ENCODE measurements at regions not wholly inside any gene's neighbourhood (a gene's known extent, or its start where the extent isn't known, plus 50 kb on each side); places are given as distances from the start of the nearest gene placed in this dataset.
A peak's percentile ranks its signal among the peaks of the same experiment; 100 is the strongest.

DNA sequence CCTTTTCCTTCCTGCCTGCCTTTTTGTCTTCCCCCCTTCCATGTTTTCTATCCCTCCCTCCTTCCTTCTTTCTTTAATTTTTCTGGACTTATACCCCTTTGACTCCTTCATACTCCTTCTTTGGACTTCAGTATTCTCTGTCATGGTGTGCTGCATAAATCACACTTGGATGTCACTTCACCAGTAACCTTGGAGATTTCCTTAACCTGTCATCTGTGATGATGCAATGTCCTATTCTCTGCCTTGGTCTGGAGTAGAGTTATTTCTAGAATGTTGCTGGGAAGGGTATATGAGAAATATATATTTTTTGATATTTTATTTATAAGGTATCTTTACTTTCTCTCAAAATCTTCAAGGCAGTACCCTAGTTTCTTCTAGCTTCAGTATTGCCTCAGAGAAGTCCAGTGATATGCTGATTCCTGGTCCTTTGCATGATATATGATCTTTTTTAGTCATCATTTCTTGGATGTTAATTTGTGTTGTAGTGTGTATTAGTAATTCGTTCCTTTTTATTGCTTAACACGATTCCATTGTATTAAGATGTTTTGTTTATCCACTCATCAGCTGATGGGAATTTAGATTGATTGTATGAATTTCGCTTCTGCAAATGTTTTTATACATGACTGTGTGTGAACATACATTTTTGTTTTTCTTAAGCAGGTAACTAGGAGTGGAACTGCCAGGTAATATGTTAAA lies 206.9 kb upstream of the MBL2 start:
- Histone ChIP-seq H3K9me3 (ENCODE audit: control insufficient read depth, low read depth, low read length) (no peaks in the 10 kb centered on the region), H3K27ac (ENCODE audit: low read length) (no peak overlapping the region), H3K4me3 (ENCODE audit: low read length) (no peak overlapping the region), H3K4me1 (ENCODE audit: control insufficient read depth, insufficient read depth, low read length) (peaks cover 8% of the 10 kb centered on the region), H3K36me3 (ENCODE audit: control insufficient read depth, insufficient read depth, low read length) (no peaks in the 10 kb centered on the region), H3K27me3 (ENCODE audit: control insufficient read depth, insufficient read depth, low read length) (no peaks in the 10 kb centered on the region)
- peak in 1 of 2 donors; percentile 55 for DNase-seq
- WGBS (ENCODE audit: insufficient coverage, low lambda C conversion rate), result no CpG with 5 or more reads among the region's 3 CpGs

GRCh38 chr10:52977581-52977980 lies 205.0 kb upstream of the MBL2 start:
- DNase-seq, result peak; percentile 45 to 87
- Histone ChIP-seq H3K4me3 (ENCODE audit: low read length) (no peak overlapping the region), H3K36me3 (ENCODE audit: control insufficient read depth, insufficient read depth, low read length) (no peaks in the 10 kb centered on the region), H3K4me1 (ENCODE audit: control insufficient read depth, insufficient read depth, low read length) (peaks cover 8% of the 10 kb centered on the region), H3K27ac (ENCODE audit: low read length) (peak overlapping the region; percentile 56), H3K27me3 (ENCODE audit: control insufficient read depth, insufficient read depth, low read length) (no peaks in the 10 kb centered on the region), H3K9me3 (ENCODE audit: control insufficient read depth, low read depth, low read length) (peaks cover 4% of the 10 kb centered on the region)
- WGBS (ENCODE audit: insufficient coverage, low lambda C conversion rate), result no CpG with 5 or more reads among the region's 2 CpGs

DNA sequence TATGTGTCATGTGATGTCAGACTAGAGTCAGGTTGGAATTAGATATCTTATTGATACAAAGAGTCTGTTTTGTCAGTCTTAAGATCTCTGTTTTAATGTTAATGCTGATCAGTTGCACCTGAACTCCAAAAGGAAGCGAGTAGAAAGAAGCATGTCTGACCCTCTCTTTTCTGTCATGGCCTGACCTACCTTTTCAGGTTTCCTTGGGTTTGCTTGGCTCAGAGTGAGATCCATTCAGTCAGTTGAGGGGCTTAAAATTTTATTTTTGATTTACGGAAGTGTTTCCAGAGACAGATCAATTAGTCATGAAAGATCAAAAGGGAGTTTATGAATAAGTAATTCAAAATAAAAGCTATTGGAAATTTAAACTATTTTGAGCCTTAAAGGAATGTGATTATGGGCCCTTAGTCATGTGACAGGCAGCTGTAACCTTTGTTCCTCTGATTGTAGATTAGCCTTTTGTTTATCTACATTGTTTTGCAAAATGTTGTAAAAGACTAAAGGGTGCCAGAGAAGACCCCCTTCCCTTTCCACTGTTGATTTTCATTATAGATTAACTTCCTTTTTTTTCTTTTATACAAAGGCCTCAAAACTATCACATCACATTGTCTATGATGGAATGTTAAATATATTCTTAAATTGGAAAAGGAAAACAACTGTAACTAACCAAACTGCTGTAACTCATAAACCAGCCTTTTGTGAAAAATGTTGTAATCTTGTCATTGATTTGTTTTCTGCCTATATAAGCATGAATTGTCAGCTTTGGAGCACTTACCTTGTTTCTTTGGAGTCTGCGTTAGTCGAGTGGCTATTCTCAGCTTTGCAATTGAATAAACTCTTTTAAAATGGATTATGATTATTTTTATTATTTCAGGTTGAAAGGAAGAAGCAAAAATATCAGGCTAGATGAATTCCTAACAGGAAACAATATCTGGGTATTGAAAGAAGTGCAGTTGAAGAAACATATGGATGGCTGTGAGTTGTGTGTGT lies 195.5 kb upstream of the MBL2 start:
- Histone ChIP-seq H3K27me3 (ENCODE audit: control insufficient read depth, insufficient read depth, low read length) (no peaks in the 10 kb centered on the region), H3K36me3 (ENCODE audit: control insufficient read depth, insufficient read depth, low read length) (no peaks in the 10 kb centered on the region), H3K4me3 (ENCODE audit: low read length) (no peak overlapping the region), H3K9me3 (ENCODE audit: control insufficient read depth, low read depth, low read length) (no peaks in the 10 kb centered on the region), H3K4me1 (ENCODE audit: control insufficient read depth, insufficient read depth, low read length) (peaks cover 15% of the 10 kb centered on the region), H3K27ac (ENCODE audit: low read length) (peak overlapping the region; percentile 40)
- peak in 1 of 2 donors; percentile 69 for DNase-seq
- WGBS (ENCODE audit: insufficient coverage, low lambda C conversion rate), result 53% methylated on average over 2 of the region's 4 CpGs

DNA sequence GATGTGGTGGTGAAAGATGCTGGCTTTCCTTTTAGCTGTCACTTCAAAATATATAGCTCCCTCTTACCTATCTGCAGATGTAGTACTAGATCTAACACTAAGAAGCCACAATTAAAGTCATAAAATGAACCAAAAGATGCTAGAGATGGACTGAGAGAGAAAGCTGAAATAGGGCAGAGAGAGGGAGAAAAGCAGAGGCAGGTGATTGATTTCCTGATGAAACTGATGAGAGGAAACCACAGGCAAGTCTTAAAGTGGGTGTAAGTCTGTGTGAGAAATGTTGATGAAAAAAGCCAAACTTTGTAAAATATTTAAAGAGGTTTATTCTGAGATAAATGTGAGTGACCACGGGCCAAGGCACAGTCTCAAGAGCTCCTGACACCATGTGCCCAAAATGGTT lies 194.3 kb upstream of the MBL2 start:
- H3K9me3 ChIP-seq (ENCODE audit: control insufficient read depth, low read depth, low read length), result no peaks in the 10 kb centered on the region
- no CpG with 5 or more reads among the region's 1 CpG for WGBS (ENCODE audit: insufficient coverage, low lambda C conversion rate)
- DNase-seq, result no peak
- no peaks in the 10 kb centered on the region for H3K36me3 ChIP-seq (ENCODE audit: control insufficient read depth, insufficient read depth, low read length)
- H3K4me3 ChIP-seq (ENCODE audit: low read length), result no peak overlapping the region
- H3K27ac ChIP-seq (ENCODE audit: low read length), result no peak overlapping the region
- H3K4me1 ChIP-seq (ENCODE audit: control insufficient read depth, insufficient read depth, low read length), result peaks cover 17% of the 10 kb centered on the region
- H3K27me3 ChIP-seq (ENCODE audit: control insufficient read depth, insufficient read depth, low read length), result no peaks in the 10 kb centered on the region

- no CpG with 5 or more reads among the region's 6 CpGs for WGBS (ENCODE audit: insufficient coverage, low lambda C conversion rate)
- Histone ChIP-seq H3K36me3 (ENCODE audit: control insufficient read depth, insufficient read depth, low read length) (no peaks in the 10 kb centered on the region), H3K27ac (ENCODE audit: low read length) (peak overlapping the region; percentile 47), H3K9me3 (ENCODE audit: control insufficient read depth, low read depth, low read length) (no peaks in the 10 kb centered on the region), H3K4me3 (ENCODE audit: low read length) (no peak overlapping the region), H3K4me1 (ENCODE audit: control insufficient read depth, insufficient read depth, low read length) (peaks cover 17% of the 10 kb centered on the region), H3K27me3 (ENCODE audit: control insufficient read depth, insufficient read depth, low read length) (no peaks in the 10 kb centered on the region)
- no peak for DNase-seq
Measured at GRCh38 chr10:52965938-52966401, 193.4 kb upstream of the MBL2 start.

DNA sequence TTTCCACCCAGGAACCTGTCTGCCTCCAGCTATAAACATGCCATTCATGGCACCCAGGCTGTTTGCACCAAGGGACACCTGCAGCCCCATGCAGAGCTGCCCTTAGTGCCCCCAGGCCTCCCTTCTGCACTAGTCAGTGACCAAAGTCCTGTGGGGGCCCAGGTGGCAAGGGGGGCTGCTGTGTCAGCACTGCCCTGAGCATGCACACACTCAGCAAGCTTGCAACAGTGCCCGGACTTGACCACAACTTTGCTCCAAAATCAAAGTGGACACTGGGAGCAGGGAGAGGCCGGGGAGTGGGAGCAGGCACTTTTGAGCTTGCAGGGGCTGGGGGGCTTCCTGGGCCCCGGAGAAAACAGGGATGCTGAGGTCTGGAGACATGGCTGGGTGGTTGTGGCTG lies 192.9 kb upstream of the MBL2 start:
- Histone ChIP-seq H3K36me3 (ENCODE audit: control insufficient read depth, insufficient read depth, low read length) (no peaks in the 10 kb centered on the region), H3K27me3 (ENCODE audit: control insufficient read depth, insufficient read depth, low read length) (no peaks in the 10 kb centered on the region), H3K27ac (ENCODE audit: low read length) (peak overlapping the region; percentile 50), H3K4me1 (ENCODE audit: control insufficient read depth, insufficient read depth, low read length) (peaks cover 17% of the 10 kb centered on the region), H3K4me3 (ENCODE audit: low read length) (no peak overlapping the region), H3K9me3 (ENCODE audit: control insufficient read depth, low read depth, low read length) (no peaks in the 10 kb centered on the region)
- WGBS (ENCODE audit: insufficient coverage, low lambda C conversion rate), result no CpG with 5 or more reads among the region's 3 CpGs
- peak; percentile 57 to 79 for DNase-seq

DNA sequence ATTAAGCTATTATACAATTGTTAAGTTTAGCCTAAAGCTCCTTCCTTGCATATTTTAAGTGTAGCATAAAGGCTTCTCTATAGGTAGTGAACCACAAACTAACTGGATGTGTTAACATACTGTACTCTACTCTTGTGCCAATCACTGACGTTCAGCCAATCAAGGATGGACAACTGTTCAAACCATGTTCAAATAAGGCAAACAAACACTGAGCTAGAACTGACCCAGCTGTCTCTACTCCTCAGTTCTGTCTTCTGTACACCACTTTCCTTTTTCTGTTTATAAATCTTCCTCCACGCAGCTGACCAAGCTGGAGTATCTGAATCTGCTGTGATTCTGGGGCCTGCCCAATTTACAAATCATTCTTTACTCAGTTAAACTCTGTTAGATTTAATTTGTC lies 188.7 kb upstream of the MBL2 start:
- Histone ChIP-seq H3K27ac (ENCODE audit: low read length) (no peak overlapping the region), H3K27me3 (ENCODE audit: control insufficient read depth, insufficient read depth, low read length) (no peaks in the 10 kb centered on the region), H3K36me3 (ENCODE audit: control insufficient read depth, insufficient read depth, low read length) (no peaks in the 10 kb centered on the region), H3K9me3 (ENCODE audit: control insufficient read depth, low read depth, low read length) (no peaks in the 10 kb centered on the region), H3K4me1 (ENCODE audit: control insufficient read depth, insufficient read depth, low read length) (peaks cover 19% of the 10 kb centered on the region), H3K4me3 (ENCODE audit: low read length) (no peak overlapping the region)
- no CpG with 5 or more reads among the region's 2 CpGs for WGBS (ENCODE audit: insufficient coverage, low lambda C conversion rate)
- DNase-seq, result no peak

GRCh38 chr10:52959810-52960209 lies 187.2 kb upstream of the MBL2 start:
- no peaks in the 10 kb centered on the region for H3K27me3 ChIP-seq (ENCODE audit: control insufficient read depth, insufficient read depth, low read length)
- WGBS (ENCODE audit: insufficient coverage, low lambda C conversion rate), result no CpG with 5 or more reads among the region's 2 CpGs
- no peaks in the 10 kb centered on the region for H3K36me3 ChIP-seq (ENCODE audit: control insufficient read depth, insufficient read depth, low read length)
- peaks cover 2% of the 10 kb centered on the region for H3K9me3 ChIP-seq (ENCODE audit: control insufficient read depth, low read depth, low read length)
- no peak overlapping the region for H3K4me3 ChIP-seq (ENCODE audit: low read length)
- H3K27ac ChIP-seq (ENCODE audit: low read length), result no peak overlapping the region
- peaks cover 16% of the 10 kb centered on the region for H3K4me1 ChIP-seq (ENCODE audit: control insufficient read depth, insufficient read depth, low read length)
- no peak for DNase-seq

- 83% methylated on average over 1 of the region's 5 CpGs for WGBS (ENCODE audit: insufficient coverage, low lambda C conversion rate)
- H3K27ac ChIP-seq (ENCODE audit: low read length), result peak overlapping the region; percentile 77
- H3K27me3 ChIP-seq (ENCODE audit: control insufficient read depth, insufficient read depth, low read length), result no peaks in the 10 kb centered on the region
- no peaks in the 10 kb centered on the region for H3K36me3 ChIP-seq (ENCODE audit: control insufficient read depth, insufficient read depth, low read length)
- H3K4me3 ChIP-seq (ENCODE audit: low read length), result no peak overlapping the region
- H3K9me3 ChIP-seq (ENCODE audit: control insufficient read depth, low read depth, low read length), result peaks cover 2% of the 10 kb centered on the region
- H3K4me1 ChIP-seq (ENCODE audit: control insufficient read depth, insufficient read depth, low read length), result peaks cover 13% of the 10 kb centered on the region
- no peak for DNase-seq
Measured at GRCh38 chr10:52956861-52957260, 184.3 kb upstream of the MBL2 start.

DNA sequence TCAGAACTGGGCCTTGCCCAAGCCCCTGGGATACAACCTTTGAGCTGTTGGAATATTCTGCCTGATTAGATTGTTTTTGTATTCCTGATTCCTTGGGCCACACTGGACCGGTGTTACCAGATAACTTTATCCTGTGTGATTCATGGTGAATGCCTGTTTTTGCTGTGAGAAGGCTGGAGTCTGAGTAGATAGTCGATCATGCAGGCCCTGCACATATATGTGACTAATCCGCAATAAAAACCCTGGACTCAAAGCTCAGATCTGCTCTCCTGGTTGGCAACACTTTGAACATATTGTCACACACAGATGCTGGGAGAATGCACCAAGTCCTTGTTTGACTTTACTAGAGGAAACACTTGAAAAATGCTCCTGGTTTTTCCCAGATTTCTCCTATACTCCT lies 183.9 kb upstream of the MBL2 start:
- Histone ChIP-seq H3K4me3 (ENCODE audit: low read length) (no peak overlapping the region), H3K4me1 (ENCODE audit: control insufficient read depth, insufficient read depth, low read length) (peaks cover 13% of the 10 kb centered on the region), H3K9me3 (ENCODE audit: control insufficient read depth, low read depth, low read length) (peaks cover 2% of the 10 kb centered on the region), H3K27me3 (ENCODE audit: control insufficient read depth, insufficient read depth, low read length) (no peaks in the 10 kb centered on the region), H3K36me3 (ENCODE audit: control insufficient read depth, insufficient read depth, low read length) (no peaks in the 10 kb centered on the region), H3K27ac (ENCODE audit: low read length) (peak overlapping the region; percentile 77)
- DNase-seq, result peak; percentile 69 to 88
- WGBS (ENCODE audit: insufficient coverage, low lambda C conversion rate), result no CpG with 5 or more reads among the region's 3 CpGs

Measured in large intestine (tissue), 3 donors.